ENCODE measurements at regions not wholly inside any gene's neighbourhood (a gene's known extent, or its start where the extent isn't known, plus 50 kb on each side); places are given as distances from the start of the nearest gene placed in this dataset.

DNA sequence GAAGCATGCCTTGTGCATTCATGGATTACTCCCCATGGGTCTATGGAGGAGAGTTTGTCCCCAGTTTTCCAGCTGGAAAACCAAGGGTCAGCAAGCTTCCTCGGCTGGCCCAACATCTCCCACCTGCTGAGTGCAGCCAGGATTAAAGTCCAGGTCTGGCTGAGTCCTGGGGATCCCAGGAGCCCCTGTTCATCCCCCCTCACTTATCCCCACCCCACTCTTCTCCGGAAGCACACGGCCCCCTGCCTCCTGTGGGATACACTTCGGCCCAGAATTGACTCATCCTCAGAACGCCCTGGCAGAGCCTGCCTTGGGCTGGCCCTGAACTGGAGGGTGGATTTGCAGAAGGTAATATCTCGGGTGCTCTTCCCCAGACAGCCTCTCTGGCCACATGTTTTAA lies 276.1 kb downstream of the NPHP4 start:
- TF ChIP-seq ZNF114 (CRISPR knock-in tag; IDR thresholded peaks at IDR 0.05) (no peak), CREB1 (CRISPR knock-in tag; IDR thresholded peaks at IDR 0.05; ENCODE audit: low read depth) (no peak), STAT1 (IDR thresholded peaks at IDR 0.05; ENCODE audit: unreplicated experiment) (no peak), EZH2phosphoT487 (IDR thresholded peaks at IDR 0.05; ENCODE audit: unreplicated experiment) (no peak), NANOG (IDR thresholded peaks at IDR 0.05; ENCODE audit: borderline replicate concordance) (no peak), ETS1 (IDR thresholded peaks at IDR 0.05) (no peak), EZH2 (IDR thresholded peaks at IDR 0.05; ENCODE audit: low read depth, unreplicated experiment) (no peak), POLR2AphosphoS5 (IDR thresholded peaks at IDR 0.05; ENCODE audit: low read depth) (no peak), ZNF462 (CRISPR knock-in tag; IDR thresholded peaks at IDR 0.05) (no peak), REST (IDR thresholded peaks at IDR 0.05; ENCODE audit: unreplicated experiment) (no peak), JUNB (IDR thresholded peaks at IDR 0.05; ENCODE audit: unreplicated experiment) (no peak), ZNF331 (CRISPR knock-in tag; IDR thresholded peaks at IDR 0.05; ENCODE audit: low read depth) (no peak)
- TF ChIP-seq, protein P1, sequence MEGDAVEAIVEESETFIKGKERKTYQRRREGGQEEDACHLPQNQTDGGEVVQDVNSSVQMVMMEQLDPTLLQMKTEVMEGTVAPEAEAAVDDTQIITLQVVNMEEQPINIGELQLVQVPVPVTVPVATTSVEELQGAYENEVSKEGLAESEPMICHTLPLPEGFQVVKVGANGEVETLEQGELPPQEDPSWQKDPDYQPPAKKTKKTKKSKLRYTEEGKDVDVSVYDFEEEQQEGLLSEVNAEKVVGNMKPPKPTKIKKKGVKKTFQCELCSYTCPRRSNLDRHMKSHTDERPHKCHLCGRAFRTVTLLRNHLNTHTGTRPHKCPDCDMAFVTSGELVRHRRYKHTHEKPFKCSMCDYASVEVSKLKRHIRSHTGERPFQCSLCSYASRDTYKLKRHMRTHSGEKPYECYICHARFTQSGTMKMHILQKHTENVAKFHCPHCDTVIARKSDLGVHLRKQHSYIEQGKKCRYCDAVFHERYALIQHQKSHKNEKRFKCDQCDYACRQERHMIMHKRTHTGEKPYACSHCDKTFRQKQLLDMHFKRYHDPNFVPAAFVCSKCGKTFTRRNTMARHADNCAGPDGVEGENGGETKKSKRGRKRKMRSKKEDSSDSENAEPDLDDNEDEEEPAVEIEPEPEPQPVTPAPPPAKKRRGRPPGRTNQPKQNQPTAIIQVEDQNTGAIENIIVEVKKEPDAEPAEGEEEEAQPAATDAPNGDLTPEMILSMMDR (conservative IDR thresholded peaks at IDR 0.05; ENCODE audit: low read depth in 2 of 2): no peak

More for the DNA sequence above, 276.1 kb downstream of the NPHP4 start:
- no peaks in the 10 kb centered on the region for H3K4me1 ChIP-seq (ENCODE audit: insufficient read depth)
- no peaks in the 10 kb centered on the region for H3K36me3 ChIP-seq (ENCODE audit: insufficient read depth)
- no peaks in the 10 kb centered on the region for H4K20me1 ChIP-seq (replicated peaks; ENCODE audit: insufficient read depth)
- no peaks in the 10 kb centered on the region for H3K27me3 ChIP-seq (ENCODE audit: insufficient read depth)
- H3K27ac ChIP-seq (ENCODE audit: low read depth): no peak overlapping the region
- Mint-ChIP-seq H3K36me3 (ENCODE audit: low read depth) (peaks cover 8% of the 10 kb centered on the region; the same call in 1 of the 3 replicates), H3K9me3 (peaks cover 21% of the 10 kb centered on the region), H3K27me3 (ENCODE audit: insufficient read depth, low read depth, poor library complexity) (peaks cover 3% of the 10 kb centered on the region), H3K4me1 (peaks cover 25% of the 10 kb centered on the region), H3K4me3 (no peak overlapping the region), H3K27ac (no peak overlapping the region)
- ATAC-seq (no peak), DNase-seq (ENCODE audit: low spot score) (no peak)
- H3F3A ChIP-seq (replicated peaks; ENCODE audit: low read depth): no peaks in the 10 kb centered on the region
- H3K9me2 ChIP-seq (ENCODE audit: insufficient read depth): no peaks in the 10 kb centered on the region
- no peak overlapping the region for H3K4me2 ChIP-seq
- H2AFZ ChIP-seq: no peak overlapping the region
- no peaks in the 10 kb centered on the region for H3K79me2 ChIP-seq (replicated peaks; ENCODE audit: insufficient read depth)
- H3K4me3 ChIP-seq: no peak overlapping the region
